Endodermal cell (in vitro differentiated cells): ENCODE measurements at regions not wholly inside any gene's neighbourhood (a gene's known extent, or its start where the extent isn't known, plus 50 kb on each side); places are given as distances from the start of the nearest gene placed in this dataset.
A peak's percentile ranks its signal among the peaks of the same experiment; 100 is the strongest.
"Not testable (repeated sequence)": the region's sequence is repeated elsewhere in the genome, so short reads cannot be mapped to it uniquely, and the experiment has no call there.

Experiments used
- DNase-seq: peaks from one replicate; pipeline ENCODE4 v3.0.0-alpha.2; 2017
- H3K27ac ChIP-seq: 2 replicates; pipeline ENCODE4 v1.5.1; 2013; ENCODE audit warnings: mild to moderate bottlenecking, low read depth, low read length, moderate library complexity
- H3K27me3 ChIP-seq: 2 replicates; pipeline ENCODE4 v1.6.1; 2013; ENCODE audit warnings: mild to moderate bottlenecking, low read length, moderate library complexity; ENCODE audit not compliant: insufficient read depth, control insufficient read depth, poor library complexity, severe bottlenecking
- H3K36me3 ChIP-seq: 2 replicates; pipeline ENCODE4 v1.7.0; 2013; ENCODE audit warnings: mild to moderate bottlenecking, low read length, moderate library complexity; ENCODE audit not compliant: control insufficient read depth, insufficient read depth
- H3K4me1 ChIP-seq: one replicate; pipeline ENCODE4 v1.7.0; 2013; ENCODE audit warnings: low read length; ENCODE audit not compliant: control insufficient read depth, insufficient read depth
- H3K4me3 ChIP-seq: 2 replicates; pipeline ENCODE4 v1.5.1; 2013; ENCODE audit warnings: mild to moderate bottlenecking, low read length, moderate library complexity
- H3K9ac ChIP-seq: 2 replicates; pipeline ENCODE4 v1.6.1; 2013; ENCODE audit warnings: mild to moderate bottlenecking, low read length, moderate library complexity; ENCODE audit not compliant: poor library complexity, severe bottlenecking; ENCODE audit errors: extremely low read depth
- H3K9me3 ChIP-seq: 2 replicates; pipeline ENCODE4 v1.6.1; 2013; ENCODE audit warnings: mild to moderate bottlenecking, low read length, moderate library complexity; ENCODE audit not compliant: control insufficient read depth
- H3K27ac Mint-ChIP-seq: 2 replicates; pipeline ENCODE4 v1.8.0; 2020; ENCODE audit warnings: mixed read lengths
- H3K27me3 Mint-ChIP-seq: 2 replicates; pipeline ENCODE4 v1.8.0; 2021; ENCODE audit warnings: mild to moderate bottlenecking, mixed read lengths; ENCODE audit not compliant: insufficient read depth
- H3K36me3 Mint-ChIP-seq: 2 replicates; pipeline ENCODE4 v1.8.0; 2020; ENCODE audit warnings: low read depth, mixed read lengths
- H3K4me1 Mint-ChIP-seq: 2 replicates; pipeline ENCODE4 v1.8.0; 2020; ENCODE audit warnings: mixed read lengths
- H3K4me3 Mint-ChIP-seq: 2 replicates; pipeline ENCODE4 v1.8.0; 2020; ENCODE audit warnings: mild to moderate bottlenecking, moderate library complexity, mixed read lengths
- H3K9me3 Mint-ChIP-seq: 2 replicates; pipeline ENCODE4 v1.8.0; 2020; ENCODE audit warnings: mild to moderate bottlenecking, mixed read lengths
- CTCF ChIP-seq: fragments of 200-600 bp; sonication (generic); conservative IDR thresholded peaks from 2 replicates; pipeline ENCODE4 v1.5.0; 2021; ENCODE audit warnings: antibody characterized with exemption, mild to moderate bottlenecking
- WGBS, 2 experiments: methylation state at CpG; one replicate each; pipeline versions ENCODE4 v1.1.5 to v1.1.7; 2013; ENCODE audit warnings: missing lambda C conversion rate in 2 of 2, mixed read lengths in 1 of 2; ENCODE audit not compliant: insufficient coverage in 1 of 2, insufficient read length in 1 of 2; 5-methylcytosine and 5-hydroxymethylcytosine counted together

GRCh38 chr2:47696478-47696831 is 86.5 kb upstream of the MSH6 start:
- 70% methylated on average over 1 of the region's 1 CpG; no CpG with 5 or more reads in 1 of the 2 experiments for WGBS, 2 experiments
- no peaks in the 10 kb centered on the region for H3K27me3 ChIP-seq
- Mint-ChIP-seq H3K36me3 (peaks cover 5% of the 10 kb centered on the region), H3K27ac (peak overlapping the region; percentile 97), H3K4me3 (peak overlapping the region; percentile 40), H3K4me1 (peaks cover 47% of the 10 kb centered on the region), H3K9me3 (peaks cover 13% of the 10 kb centered on the region), H3K27me3 (no peaks in the 10 kb centered on the region)
- DNase-seq, result no peak
- no peak overlapping the region for H3K4me3 ChIP-seq
- no peak for TF ChIP-seq CTCF
- H3K27ac ChIP-seq, result no peak overlapping the region
- peaks cover 4% of the 10 kb centered on the region for H3K4me1 ChIP-seq
- no peaks in the 10 kb centered on the region for H3K36me3 ChIP-seq
- H3K9me3 ChIP-seq, result peaks cover 14% of the 10 kb centered on the region
- peak overlapping the region; percentile 82 for H3K9ac ChIP-seq

- H3K4me3 Mint-ChIP-seq, result peak overlapping the region; percentile 40
- peak overlapping the region; percentile 97 for H3K27ac Mint-ChIP-seq
- TF ChIP-seq CTCF, result no peak
- no peaks in the 10 kb centered on the region for H3K27me3 ChIP-seq
- no peaks in the 10 kb centered on the region for H3K36me3 ChIP-seq
- H3K27me3 Mint-ChIP-seq, result no peaks in the 10 kb centered on the region
- H3K4me1 ChIP-seq, result peaks cover 4% of the 10 kb centered on the region
- H3K4me3 ChIP-seq, result no peak overlapping the region
- H3K9me3 Mint-ChIP-seq, result peaks cover 13% of the 10 kb centered on the region
- peaks cover 5% of the 10 kb centered on the region for H3K36me3 Mint-ChIP-seq
- peak overlapping the region; percentile 6 for H3K27ac ChIP-seq
- DNase-seq, result peak; percentile 82
- peaks cover 14% of the 10 kb centered on the region for H3K9me3 ChIP-seq
- H3K9ac ChIP-seq, result peak overlapping the region; percentile 82
- peaks cover 47% of the 10 kb centered on the region for H3K4me1 Mint-ChIP-seq
- WGBS, 2 experiments, result 75 to 85% methylated on average over 7 to 12 of the region's 12 CpGs
These were observed 87.0 kb upstream of the MSH6 start for GRCh38 chr2:47695800-47696477.

- H3K27me3 ChIP-seq, DNase-seq, H3K9me3 Mint-ChIP-seq, H3K9ac ChIP-seq, H3K9me3 ChIP-seq, H3K4me1 ChIP-seq, H3K4me3 ChIP-seq, H3K36me3 Mint-ChIP-seq, H3K27ac ChIP-seq, H3K27me3 Mint-ChIP-seq, H3K36me3 ChIP-seq, H3K4me3 Mint-ChIP-seq: not testable (repeated sequence)
- Mint-ChIP-seq H3K4me1 (peaks cover 39% of the 10 kb centered on the region), H3K27ac (peak overlapping the region; percentile 12)
- WGBS, 2 experiments, result 92 to 93% methylated on average over 11 to 13 of the region's 13 CpGs
These were observed 88.5 kb upstream of the MSH6 start for GRCh38 chr2:47694451-47694850.

GRCh38 chr2:47690706-47691325 is 92.1 kb upstream of the MSH6 start:
- not testable (repeated sequence) for H3K9ac ChIP-seq, H3K27ac ChIP-seq, H3K4me1 ChIP-seq, H3K27me3 ChIP-seq, H3K4me3 ChIP-seq, H3K4me3 Mint-ChIP-seq, H3K27ac Mint-ChIP-seq, H3K27me3 Mint-ChIP-seq, H3K36me3 Mint-ChIP-seq, H3K36me3 ChIP-seq, DNase-seq
- Mint-ChIP-seq H3K4me1 (peaks cover 13% of the 10 kb centered on the region), H3K9me3 (peaks cover 22% of the 10 kb centered on the region)
- WGBS, 2 experiments, result 97 to 98% methylated on average over 16 to 37 of the region's 44 CpGs
- peaks cover 21% of the 10 kb centered on the region for H3K9me3 ChIP-seq
